Endometrium (tissue), 2 donors: ENCODE measurements at regions not wholly inside any gene's neighbourhood (a gene's known extent, or its start where the extent isn't known, plus 50 kb on each side); places are given as distances from the start of the nearest gene placed in this dataset.

Experiments used
- FAIRE-seq: peaks from 2 replicates; lab custom pipeline; 2012; peaks lifted over from hg19 to GRCh38; lab: Jason Lieb, UNC
- donor health status: control.
- donor health status: control.

- FAIRE-seq, result no peak
Measured at GRCh38 chr1:72643142-72643541, 360.8 kb upstream of the NEGR1 start.

DNA sequence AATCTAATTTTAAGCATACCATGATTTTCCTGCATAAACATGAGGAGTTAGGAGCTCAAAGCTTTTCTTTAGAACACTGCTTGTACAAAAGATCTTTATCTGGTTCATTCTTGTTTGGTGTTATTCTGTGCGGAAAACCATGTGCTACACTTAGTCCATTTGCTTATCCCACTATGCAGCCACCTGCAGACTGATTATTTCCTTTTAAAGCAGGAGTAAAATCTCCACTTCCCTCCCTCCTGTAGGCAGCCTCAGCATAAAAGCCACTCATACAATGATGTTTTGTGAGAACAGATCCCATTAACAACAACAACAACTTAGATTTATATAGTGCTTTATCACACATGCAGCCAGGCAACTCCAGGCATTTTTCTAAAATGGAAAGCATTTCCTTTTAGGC lies 355.3 kb upstream of the NEGR1 start:
- no peak for FAIRE-seq

DNA sequence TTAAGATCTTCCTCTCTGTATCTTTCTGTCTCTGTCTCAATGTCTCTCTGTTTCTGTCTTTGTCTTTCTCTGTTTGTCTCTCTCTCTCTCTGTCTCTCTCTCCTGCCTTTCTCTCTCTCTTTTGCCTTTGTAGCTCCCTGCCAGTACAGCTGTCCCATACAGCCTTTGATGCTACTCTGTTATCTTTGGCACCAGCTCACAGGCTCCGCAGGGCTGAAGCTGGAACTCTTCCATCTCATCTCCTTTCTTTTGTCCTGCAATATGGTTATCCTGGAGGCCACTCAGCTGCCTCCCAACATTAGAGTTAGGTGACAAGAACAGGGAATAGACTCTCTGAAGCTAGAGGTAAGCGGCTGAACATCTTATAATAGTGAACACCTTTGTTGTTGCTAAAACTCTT lies 354.3 kb upstream of the NEGR1 start:
- no peak for FAIRE-seq

DNA sequence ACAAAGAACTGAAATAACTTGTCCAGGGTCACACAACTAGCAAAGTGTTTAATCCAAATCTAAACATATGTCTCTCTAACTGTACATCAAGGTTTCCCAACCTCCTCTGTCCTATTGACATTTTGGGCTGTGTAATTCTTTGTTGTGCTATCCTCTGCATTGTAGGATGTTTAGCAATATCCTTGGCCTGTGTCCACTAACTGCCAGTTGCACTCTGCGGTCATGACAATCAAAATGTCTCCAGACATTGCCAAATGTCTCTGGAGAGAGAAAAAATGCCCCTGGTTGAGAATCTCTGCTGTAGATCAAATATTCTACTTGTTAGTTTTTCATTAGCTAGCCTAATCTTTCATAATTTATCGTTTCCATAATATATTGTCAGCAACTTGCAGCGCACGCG lies 353.4 kb upstream of the NEGR1 start:
- FAIRE-seq, result no peak

DNA sequence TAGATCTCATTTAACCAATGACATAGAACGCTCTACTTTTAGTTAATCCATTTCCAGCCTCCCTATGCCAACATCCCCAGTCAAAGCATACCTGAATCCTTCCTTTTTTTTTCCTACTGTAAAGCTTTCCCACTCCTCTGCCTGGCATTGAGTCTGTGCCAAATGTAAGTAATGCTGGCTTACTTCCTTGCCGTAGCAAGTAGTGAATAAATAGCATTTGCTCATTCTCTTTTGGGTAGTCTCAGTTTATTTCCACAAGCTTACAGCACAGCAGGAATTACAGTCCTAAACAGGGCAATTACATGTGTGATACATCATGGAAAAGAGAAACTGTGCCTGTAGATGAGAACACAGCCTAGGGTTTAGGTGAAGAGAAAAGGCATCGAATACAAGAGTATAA lies 352.6 kb upstream of the NEGR1 start:
- FAIRE-seq, result no peak

DNA sequence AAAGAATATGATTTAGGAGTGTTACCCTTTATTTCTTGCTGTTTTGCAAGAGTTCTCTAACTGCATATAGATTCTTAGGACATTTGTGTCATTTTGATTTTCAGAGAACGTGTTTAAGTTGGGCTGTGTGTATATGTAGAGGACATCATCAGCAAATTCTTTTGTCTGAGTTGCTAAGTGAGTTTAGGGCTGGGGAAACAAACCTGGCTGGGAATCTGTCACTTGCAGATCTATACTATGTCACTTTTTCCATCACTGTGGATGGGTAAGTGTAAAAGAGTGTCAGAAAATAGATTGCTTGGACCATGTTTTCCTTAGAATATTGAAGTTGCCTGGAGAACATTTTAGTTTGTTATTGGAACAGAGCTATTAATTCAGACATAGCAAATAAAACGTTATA lies 349.1 kb upstream of the NEGR1 start:
- FAIRE-seq, result no peak

DNA sequence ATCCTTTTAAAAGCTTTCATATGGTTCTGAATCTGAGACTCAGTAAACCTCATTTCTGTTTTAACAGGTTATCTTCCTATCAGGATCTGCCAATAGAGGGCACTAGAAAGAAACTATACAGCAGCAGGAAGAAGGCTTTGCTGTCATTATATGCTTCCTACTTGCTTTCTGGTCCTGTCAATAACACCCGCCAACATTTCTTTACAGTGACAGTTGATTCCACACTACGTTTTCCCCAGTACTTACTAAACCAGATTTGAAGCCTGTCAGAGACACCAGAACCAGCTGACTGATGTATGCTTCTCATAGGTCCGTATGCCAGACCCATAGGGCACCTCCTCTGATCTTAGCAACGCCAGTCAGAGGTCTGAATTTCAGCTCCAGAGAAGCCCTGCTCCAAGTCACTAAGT lies 341.0 kb upstream of the NEGR1 start:
- FAIRE-seq, result no peak

GRCh38 chr1:72620453-72620852 lies 338.1 kb upstream of the NEGR1 start:
- FAIRE-seq, result no peak

DNA sequence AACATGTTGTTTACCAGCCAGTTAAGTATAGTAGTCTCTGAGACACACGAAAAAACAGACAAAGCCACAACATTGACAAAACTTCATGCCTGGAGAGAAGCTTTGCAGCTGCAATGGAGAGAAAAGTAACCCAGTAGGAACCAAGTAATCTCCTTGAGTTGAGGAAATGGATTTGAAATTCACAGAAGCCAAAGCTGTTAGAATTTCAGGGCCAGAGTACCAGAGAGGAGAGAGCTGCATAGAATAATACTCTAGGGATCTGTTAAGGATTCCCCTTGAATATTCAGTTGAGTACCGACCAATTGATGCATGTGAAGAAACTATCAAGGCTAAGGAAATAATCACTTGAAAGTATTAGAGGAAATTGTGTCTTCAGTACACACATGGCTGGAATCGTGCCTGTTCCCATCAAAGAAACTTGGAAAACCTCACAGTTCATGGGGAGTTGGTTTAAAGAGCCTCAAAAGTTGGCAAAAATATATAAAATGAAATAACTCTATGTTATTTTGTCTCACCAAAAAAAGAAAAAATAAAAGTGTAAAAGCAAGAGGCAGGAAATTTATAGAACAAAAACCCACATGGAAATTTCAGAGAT lies 324.0 kb upstream of the NEGR1 start:
- no peak for FAIRE-seq

DNA sequence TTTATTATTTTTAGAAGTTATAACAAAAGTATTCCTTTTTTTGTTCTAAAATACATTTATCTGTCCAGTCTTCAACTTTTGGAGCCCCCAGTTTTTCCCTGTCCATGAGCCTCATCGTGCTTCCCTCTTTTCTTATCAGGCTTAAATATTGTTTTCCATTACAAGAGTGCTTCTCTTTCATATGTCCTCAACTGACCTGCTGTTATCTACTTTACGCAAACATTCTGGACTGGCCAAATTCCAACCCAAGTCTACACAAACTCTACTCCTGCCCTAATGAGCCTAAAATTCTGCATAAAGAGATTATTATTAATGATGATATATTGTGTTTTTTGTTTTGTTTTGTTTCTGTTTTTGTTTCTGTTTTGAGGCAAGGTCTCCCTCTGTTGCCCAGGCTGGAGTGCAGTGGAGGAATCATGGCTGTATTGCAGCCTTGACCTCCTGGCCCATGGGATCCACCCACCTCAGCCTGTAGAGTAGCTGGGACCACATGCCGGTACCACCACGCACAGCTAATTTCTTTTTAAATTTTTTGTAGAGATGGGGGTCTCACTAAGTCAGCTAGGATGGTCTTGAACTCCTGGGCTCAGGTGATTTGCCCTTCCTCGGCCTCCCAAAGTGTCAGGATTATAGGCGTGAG lies 318.8 kb upstream of the NEGR1 start:
- FAIRE-seq, result no peak

GRCh38 chr1:72586023-72586685 lies 303.8 kb upstream of the NEGR1 start:
- FAIRE-seq, result no peak

DNA sequence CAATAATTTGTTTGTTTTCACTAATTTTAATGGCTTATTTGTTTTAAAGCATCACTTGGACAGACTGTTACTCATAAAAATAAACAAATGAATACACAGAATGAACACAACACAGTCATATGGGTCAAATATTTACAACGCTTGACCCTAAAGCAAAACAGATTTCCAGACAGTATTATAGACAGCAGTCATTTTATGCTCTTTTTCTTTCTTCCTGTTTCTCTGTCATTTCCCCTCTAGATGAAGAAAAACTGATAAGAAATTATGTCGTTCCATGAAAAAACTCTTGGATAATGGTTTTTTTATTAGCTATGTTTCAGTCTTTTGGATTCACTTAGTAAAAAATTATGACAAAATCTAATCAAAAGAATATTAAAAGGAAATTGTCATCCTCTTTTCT lies 297.3 kb upstream of the NEGR1 start:
- FAIRE-seq, result peak; percentile 8

GRCh38 chr1:72570815-72571214 lies 288.5 kb upstream of the NEGR1 start:
- no peak for FAIRE-seq

- no peak for FAIRE-seq
Measured at GRCh38 chr1:72568113-72568512, 285.8 kb upstream of the NEGR1 start.

DNA sequence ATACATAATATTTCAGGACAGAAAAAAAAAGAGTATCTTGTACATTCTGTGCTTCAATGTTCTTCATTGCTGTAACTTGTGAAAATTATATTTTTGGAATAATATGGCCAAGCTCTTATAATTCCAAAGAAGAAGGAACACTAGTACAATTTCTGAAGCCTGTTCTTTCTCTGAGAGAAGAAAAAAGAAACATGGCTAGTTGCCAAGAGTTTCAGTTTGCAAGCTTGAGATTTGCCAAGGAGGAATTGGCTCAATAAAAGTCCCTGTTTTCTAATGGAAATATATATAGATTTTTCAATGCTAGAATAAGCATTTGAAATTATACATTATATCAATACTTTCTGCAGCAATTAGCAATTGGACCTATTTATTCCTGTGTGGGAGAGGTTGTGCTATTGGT lies 285.2 kb upstream of the NEGR1 start:
- no peak for FAIRE-seq

DNA sequence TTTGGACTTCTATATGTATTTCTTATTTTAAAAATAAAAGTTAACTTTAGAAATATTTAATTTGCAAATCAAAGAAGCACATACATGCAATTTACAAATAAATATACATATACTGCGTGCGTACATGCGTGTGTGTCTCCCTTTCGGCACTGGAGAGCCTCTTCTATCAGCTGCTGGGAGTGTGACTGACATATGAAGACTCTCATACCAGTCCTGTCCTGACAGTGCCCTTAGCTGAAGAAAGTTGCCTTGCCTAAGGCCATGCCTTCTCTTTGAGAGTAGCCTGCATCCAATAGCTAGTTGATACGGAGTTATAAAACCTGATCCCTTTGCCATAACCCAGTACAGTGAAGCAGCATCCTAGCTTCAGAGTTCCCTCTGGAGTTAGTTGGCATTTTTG lies 282.4 kb upstream of the NEGR1 start:
- FAIRE-seq, result no peak

DNA sequence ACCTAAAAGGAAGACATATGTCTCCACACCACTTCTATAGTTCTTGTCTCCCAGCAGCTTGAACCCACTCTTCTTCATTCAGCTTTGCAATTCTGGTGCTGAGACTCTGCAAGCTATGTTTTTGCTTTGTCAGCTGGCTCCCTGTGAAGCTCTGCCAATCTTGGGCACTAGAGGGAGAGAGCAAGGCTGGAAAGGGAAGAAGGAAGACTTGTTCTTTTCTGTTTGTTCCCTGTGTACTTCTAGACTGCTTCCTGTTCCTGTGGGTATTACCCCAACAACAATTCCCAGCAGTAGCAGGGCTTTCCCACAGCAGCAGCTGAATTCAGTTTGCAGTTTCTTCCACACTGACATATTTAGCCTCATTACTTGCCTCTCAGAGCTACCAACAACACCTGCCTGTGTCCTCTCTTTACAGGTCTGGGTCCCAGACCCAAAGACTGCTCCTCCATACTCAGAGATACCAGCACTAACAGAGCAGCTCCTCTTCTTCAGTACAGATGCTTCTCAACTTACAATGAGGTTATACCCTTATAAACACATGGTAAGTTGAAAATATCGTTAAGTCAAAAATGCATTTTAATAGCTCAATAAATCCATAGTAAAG lies 275.2 kb upstream of the NEGR1 start:
- FAIRE-seq, result no peak

GRCh38 chr1:72547412-72547811 lies 265.1 kb upstream of the NEGR1 start:
- no peak for FAIRE-seq

GRCh38 chr1:72540674-72541073 lies 258.3 kb upstream of the NEGR1 start:
- no peak for FAIRE-seq

- no peak for FAIRE-seq
Measured at GRCh38 chr1:72535470-72535869, 253.1 kb upstream of the NEGR1 start.

DNA sequence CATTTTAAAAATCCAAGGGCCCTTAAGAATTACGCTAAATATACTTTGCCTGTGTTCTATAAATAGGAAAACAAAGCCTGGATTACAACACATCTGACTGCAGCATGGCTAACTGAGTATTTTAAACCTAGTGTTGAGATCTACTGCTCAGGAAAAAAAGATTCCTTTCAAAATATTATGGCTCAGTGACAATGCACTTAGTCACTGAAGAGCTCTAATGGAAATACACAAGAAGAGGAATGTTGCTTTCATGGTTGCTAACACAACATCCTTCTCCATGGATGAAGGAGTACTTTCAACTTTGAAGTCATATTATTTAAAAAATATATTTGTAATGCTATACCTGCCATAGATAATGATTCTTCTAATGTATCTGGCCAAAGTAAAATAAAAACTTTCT lies 248.3 kb upstream of the NEGR1 start:
- no peak for FAIRE-seq

DNA sequence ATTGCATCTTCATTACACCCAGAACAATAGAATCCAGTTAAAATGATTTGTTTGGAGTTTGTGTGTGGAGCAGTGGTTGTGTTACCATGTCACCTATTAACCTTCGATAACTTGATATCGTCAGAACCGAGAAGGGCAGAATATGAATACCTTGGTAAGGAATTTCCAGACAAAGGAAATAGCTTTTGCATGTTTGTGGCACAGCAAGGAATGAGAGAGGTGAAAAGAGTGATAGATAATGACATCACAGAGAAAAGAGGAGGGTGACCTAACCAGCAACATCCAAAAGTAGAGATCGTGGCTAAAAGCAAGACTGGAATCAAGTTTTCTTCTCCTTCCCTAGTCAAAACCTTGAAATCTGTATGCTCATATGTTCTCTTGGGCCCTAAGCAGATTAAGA lies 244.6 kb upstream of the NEGR1 start:
- FAIRE-seq, result no peak

- no peak for FAIRE-seq
Measured at GRCh38 chr1:72524021-72524420, 241.7 kb upstream of the NEGR1 start.

GRCh38 chr1:72521659-72522058 lies 239.3 kb upstream of the NEGR1 start:
- FAIRE-seq, result no peak
